ENCODE measurements at regions not wholly inside any gene's neighbourhood (a gene's known extent, or its start where the extent isn't known, plus 50 kb on each side); places are given as distances from the start of the nearest gene placed in this dataset.

DNA sequence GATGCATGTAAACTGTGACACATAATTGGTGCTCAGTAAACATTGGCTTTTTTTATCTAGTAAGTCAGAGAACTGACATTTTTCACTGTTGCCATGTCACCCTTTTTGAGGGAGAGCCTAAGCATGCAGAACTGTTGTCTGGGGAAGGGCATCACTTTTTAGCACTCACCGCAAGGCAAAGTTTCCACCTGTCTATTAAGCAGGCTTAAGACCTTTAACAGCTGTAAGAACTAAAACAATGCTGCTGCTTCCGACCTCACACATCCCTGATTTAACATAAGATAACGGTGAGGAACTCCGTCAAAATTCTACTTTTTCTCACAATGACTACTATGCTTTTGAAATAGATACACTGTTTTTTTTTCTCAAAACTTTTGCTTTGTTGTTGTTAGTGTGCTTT is 554.8 kb downstream of the NUF2 start:
- no peak for TF ChIP-seq ZFX (IDR thresholded peaks at IDR 0.05; ENCODE audit: borderline replicate concordance)
- TF ChIP-seq, protein P1, sequence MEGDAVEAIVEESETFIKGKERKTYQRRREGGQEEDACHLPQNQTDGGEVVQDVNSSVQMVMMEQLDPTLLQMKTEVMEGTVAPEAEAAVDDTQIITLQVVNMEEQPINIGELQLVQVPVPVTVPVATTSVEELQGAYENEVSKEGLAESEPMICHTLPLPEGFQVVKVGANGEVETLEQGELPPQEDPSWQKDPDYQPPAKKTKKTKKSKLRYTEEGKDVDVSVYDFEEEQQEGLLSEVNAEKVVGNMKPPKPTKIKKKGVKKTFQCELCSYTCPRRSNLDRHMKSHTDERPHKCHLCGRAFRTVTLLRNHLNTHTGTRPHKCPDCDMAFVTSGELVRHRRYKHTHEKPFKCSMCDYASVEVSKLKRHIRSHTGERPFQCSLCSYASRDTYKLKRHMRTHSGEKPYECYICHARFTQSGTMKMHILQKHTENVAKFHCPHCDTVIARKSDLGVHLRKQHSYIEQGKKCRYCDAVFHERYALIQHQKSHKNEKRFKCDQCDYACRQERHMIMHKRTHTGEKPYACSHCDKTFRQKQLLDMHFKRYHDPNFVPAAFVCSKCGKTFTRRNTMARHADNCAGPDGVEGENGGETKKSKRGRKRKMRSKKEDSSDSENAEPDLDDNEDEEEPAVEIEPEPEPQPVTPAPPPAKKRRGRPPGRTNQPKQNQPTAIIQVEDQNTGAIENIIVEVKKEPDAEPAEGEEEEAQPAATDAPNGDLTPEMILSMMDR (IDR thresholded peaks at IDR 0.05), result no peak
- peak overlapping the region; percentile 56; the same call in 1 of the 2 replicates for H3K27ac ChIP-seq

DNA sequence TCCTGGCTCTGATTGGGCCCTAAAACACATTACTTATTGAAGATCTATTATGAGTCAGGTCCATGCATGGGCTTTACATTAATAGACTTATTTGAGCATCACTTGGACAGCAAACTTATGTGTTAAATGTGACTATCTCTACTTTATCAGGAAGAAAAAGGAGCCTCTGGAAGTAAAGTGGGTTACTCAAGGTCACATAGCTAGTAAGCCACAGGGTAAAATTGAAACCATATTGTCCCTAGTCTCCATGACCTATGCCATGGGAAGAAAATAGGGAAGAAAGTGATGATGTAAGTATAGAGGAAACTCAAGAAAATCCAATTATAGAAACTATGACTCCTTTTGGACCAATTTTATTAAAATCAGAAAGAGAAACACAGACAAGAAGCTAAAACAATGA is 555.3 kb downstream of the NUF2 start:
- TF ChIP-seq, protein P1 (IDR thresholded peaks at IDR 0.05), result no peak
- no peak overlapping the region for H3K27ac ChIP-seq

DNA sequence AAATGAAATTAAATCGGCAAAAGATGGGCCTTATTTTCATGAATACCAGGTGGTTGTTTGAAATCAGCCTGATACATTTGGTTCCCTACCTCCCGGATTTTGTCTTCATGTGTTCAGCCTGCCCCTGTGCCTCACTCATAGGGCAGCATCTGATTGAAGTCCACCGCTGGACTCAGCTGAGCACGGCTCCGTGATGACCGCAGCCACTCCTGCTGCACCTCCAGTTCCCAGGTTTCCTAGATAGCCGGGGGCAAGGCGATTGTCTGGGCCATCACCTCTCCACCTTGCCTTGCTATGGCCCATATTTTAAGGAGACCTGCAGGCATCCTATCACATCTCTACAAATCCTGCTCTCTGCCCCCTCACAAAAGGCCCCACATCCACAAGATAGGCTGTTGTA is 563.8 kb downstream of the NUF2 start:
- no peak for TF ChIP-seq ZFX (IDR thresholded peaks at IDR 0.05; ENCODE audit: borderline replicate concordance)
- TF ChIP-seq, protein P1 (IDR thresholded peaks at IDR 0.05), result no peak
- H3K27ac ChIP-seq, result no peak overlapping the region

DNA sequence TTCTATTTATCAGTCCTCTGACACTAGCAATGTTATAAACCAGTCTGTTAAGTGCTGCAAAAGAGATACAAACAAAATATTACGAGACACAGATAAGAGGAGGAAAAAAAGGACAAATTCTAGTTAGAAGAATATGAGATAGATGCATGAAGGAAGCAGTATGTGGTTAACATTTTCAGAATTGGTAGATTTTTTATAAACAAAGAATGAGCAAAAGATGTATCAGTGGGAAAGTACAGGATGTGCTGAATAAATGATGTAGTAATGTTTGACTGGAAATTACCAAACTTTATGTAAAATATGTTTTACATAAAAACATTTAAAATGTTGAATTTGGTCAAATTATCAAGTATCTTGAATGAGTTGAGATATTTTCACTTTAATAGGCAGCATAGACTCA is 574.2 kb downstream of the NUF2 start:
- H3K27ac ChIP-seq, result no peak overlapping the region
- TF ChIP-seq, protein P1 (IDR thresholded peaks at IDR 0.05), result no peak
- TF ChIP-seq ZFX (IDR thresholded peaks at IDR 0.05; ENCODE audit: borderline replicate concordance), result no peak

DNA sequence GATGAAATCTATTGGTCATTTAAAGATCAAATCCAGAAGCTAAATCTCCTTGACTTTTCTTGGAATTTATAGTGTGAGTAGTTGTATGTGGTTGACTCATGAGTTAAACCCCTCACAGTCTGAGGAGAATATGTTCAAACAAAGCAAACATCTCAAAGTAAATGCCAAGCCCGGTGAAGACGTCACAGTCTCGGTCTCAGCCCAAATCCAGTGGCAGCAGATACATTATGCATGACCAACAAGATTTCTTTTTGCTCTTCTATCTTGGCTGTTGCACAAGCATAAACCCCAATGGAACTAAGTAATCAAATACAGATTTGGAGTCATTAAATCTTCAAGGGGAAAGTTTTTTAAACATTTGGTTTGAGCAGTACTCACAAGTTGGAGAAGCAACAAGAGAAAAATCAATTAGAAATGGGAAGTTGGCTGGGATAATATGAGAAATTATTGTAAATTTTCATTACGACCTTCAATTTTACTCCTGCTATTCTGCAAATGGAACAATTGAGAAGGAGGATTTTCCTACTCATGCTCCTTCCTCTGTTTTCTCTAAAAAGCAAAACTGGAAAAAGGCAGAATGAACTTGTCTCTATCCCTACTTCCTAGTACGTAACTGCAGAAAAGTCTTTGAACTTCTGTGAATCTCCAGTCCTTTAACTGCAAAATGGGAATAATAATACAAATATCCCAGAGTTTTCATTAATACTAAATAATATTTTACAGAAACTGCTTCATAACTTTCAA is 575.8 kb downstream of the NUF2 start:
- no peak overlapping the region for H3K27ac ChIP-seq
- TF ChIP-seq ZFX (IDR thresholded peaks at IDR 0.05; ENCODE audit: borderline replicate concordance), result no peak
- TF ChIP-seq, protein P1 (IDR thresholded peaks at IDR 0.05), result no peak

DNA sequence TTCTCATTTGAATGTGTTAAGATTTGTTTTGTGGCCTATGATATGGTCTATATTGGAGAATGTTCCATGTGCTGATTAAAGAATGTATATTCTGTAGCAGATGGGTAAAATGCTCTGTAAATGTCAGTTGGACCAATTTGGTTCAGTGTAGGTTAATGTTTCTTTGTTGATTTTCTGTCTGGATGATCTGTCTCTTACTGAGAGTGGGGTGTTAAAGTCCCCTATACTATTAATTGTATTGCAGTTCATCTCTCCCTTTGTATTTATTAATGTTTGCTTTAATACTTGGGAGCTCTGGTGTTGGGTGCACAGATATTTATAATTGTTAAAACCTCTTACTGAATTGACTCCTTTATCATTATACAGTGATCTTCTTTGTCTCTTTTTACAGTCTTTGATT is 584.5 kb downstream of the NUF2 start:
- TF ChIP-seq ZFX (IDR thresholded peaks at IDR 0.05; ENCODE audit: borderline replicate concordance), result no peak
- TF ChIP-seq, protein P1 (IDR thresholded peaks at IDR 0.05), result no peak
- no peak overlapping the region for H3K27ac ChIP-seq

DNA sequence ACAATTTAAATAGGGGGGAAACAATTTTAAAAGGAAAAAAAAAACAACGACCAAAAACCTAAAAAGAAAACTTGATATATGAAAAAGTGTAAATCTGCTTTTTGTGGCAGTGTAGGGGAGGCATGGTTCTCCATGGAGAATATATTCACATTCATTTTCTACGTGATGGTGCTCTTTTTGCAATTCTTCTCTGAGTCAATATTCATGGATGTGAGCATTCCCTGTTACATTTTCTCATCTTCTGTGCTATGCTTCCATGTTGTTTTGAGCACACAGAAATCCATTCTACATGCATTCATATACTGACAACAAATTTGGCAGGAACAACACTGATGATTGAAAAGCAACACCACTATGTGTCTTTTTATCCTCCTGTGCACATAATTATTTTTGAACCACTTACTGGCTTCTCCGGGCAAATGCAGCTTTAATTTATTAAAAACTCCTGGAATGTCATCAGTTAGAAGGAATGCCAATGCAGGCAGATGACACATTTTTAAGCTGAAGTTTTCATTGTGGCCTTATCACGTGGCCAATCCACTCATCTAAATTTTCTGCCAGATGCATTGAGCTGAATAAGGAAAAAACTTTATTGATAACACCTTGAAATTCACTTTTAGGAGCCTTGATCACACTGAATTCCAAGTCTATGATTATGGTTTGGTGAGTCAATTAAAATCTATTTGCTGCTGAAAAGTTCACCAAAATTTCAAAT is 590.6 kb downstream of the NUF2 start:
- no peak overlapping the region for H3K27ac ChIP-seq
- no peak for TF ChIP-seq ZFX (IDR thresholded peaks at IDR 0.05; ENCODE audit: borderline replicate concordance)
- TF ChIP-seq, protein P1 (IDR thresholded peaks at IDR 0.05), result no peak

Data from 22Rv1 (cell line).